Cardiac muscle cell (in vitro differentiated cells and primary cell): ENCODE measurements at regions not wholly inside any gene's neighbourhood (a gene's known extent, or its start where the extent isn't known, plus 50 kb on each side); places are given as distances from the start of the nearest gene placed in this dataset.

Experiments used
- DNase-seq, 2 donors: peaks; one replicate each; pipeline versions ENCODE4 v3.0.0 to v3.0.0-alpha.2; 2010 to 2017; ENCODE audit warnings: low read depth in 1 of 2, low spot score in 1 of 2
- H3K27ac ChIP-seq: fragments of 200-600 bp; sonication (generic); 2 replicates; pipeline ENCODE4 v1.5.1; 2016
- H3K27me3 ChIP-seq: fragments of 200-600 bp; sonication (generic); 2 replicates; pipeline ENCODE4 v1.6.0; 2016; ENCODE audit warnings: control low read depth
- H3K36me3 ChIP-seq: fragments of 200-600 bp; sonication (generic); 2 replicates; pipeline ENCODE4 v1.5.1; 2016; ENCODE audit warnings: control low read depth
- H3K4me1 ChIP-seq: fragments of 200-600 bp; sonication (generic); 2 replicates; pipeline ENCODE4 v1.8.1; 2017; ENCODE audit warnings: low read depth, mild to moderate bottlenecking, mixed run types
- H3K4me3 ChIP-seq: fragments of 200-600 bp; sonication (generic); 2 replicates; pipeline ENCODE4 v1.5.1; 2016; ENCODE audit warnings: mild to moderate bottlenecking
- H3K9me3 ChIP-seq: fragments of 200-600 bp; sonication (generic); 2 replicates; pipeline ENCODE4 v1.5.1; 2017; ENCODE audit warnings: low read depth, mild to moderate bottlenecking, control low read depth
- TF ChIP-seq, protein P1 (sequence below): IDR thresholded peaks from 2 replicates; pipeline ENCODE4 v1.5.1; 2012; ENCODE audit warnings: low read depth, mild to moderate bottlenecking, low read length

DNA sequence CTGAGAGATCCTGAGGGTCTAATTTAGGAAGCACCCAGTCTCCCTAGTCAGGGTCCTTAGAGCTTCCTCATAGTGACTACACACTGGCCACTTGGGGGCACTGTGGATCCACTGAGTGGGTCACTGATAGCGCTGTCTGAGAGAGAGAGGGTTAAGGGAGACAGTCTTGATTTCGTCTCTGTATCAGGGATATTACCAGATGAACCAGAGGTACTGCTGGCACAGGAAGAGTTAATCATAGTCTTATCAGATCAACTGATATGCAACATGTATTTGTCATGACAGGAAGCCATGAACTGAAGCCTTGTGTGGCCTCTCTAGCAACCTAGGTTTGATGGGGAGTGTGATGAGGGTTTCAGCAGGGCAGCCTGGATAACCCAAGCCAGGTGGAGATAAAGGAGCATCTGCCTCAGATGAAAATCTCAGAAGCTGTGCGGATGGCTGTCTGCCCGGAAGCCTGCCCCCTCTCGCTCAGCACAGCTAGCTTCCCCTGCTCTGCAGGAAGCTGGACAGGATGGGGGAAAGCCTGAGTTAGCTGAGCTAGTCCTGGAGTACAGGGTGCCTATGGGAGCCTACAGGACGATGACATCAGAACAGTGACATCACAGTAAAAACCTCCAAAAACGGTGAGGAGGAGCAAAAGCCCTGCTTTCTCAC, 214.0 kb upstream of the PRSS1 start:
- Histone ChIP-seq H3K9me3 (no peaks in the 10 kb centered on the region), H3K27ac (no peak overlapping the region), H3K4me1 (no peaks in the 10 kb centered on the region), H3K27me3 (no peaks in the 10 kb centered on the region), H3K36me3 (no peaks in the 10 kb centered on the region), H3K4me3 (no peak overlapping the region)
- TF ChIP-seq, protein P1, sequence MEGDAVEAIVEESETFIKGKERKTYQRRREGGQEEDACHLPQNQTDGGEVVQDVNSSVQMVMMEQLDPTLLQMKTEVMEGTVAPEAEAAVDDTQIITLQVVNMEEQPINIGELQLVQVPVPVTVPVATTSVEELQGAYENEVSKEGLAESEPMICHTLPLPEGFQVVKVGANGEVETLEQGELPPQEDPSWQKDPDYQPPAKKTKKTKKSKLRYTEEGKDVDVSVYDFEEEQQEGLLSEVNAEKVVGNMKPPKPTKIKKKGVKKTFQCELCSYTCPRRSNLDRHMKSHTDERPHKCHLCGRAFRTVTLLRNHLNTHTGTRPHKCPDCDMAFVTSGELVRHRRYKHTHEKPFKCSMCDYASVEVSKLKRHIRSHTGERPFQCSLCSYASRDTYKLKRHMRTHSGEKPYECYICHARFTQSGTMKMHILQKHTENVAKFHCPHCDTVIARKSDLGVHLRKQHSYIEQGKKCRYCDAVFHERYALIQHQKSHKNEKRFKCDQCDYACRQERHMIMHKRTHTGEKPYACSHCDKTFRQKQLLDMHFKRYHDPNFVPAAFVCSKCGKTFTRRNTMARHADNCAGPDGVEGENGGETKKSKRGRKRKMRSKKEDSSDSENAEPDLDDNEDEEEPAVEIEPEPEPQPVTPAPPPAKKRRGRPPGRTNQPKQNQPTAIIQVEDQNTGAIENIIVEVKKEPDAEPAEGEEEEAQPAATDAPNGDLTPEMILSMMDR, result peak; percentile 91
- peak; percentile 84 to 88 for DNase-seq

DNA sequence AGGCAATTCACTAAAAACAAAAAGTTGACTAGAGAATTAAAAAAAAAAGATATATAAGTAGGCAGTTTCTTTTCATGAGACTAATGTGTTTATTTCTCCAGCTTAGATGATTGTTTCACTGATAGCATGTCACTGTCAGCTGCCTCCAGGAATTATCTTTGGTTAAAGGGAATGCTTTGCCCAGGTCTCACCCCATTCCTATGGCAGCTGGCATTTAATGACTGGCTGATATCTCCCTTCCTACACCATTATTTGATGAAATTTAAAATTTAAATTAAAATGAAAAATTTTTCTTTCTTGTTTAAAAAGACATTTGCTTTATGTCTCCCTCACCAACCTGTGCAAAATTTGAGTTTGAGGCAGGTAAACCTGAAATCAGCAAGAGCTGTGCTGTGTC, 214.5 kb upstream of the PRSS1 start:
- Histone ChIP-seq H3K4me1 (no peaks in the 10 kb centered on the region), H3K27ac (no peak overlapping the region), H3K36me3 (no peaks in the 10 kb centered on the region), H3K4me3 (no peak overlapping the region), H3K27me3 (no peaks in the 10 kb centered on the region), H3K9me3 (no peaks in the 10 kb centered on the region)
- TF ChIP-seq, protein P1, result no peak
- no peak for DNase-seq

DNA sequence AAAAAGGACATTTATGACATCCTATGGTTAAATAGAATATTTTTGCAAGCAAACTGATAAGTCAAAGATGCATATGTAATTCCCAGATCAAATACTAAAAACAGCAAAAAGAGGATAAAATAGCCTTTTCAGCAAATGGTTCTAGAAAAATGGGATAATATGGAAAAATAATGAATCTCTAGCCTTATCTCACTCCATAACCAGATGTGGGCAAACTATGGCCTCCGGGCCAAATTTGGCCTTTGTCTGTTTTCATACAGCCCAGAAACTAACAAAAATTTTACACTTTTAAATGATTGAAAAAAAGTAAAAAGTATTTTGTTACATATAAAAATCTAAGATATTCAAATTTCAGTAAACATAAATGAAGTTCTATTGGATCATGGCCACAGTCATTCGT, 215.4 kb upstream of the PRSS1 start:
- H3K9me3 ChIP-seq, result no peaks in the 10 kb centered on the region
- no peaks in the 10 kb centered on the region for H3K4me1 ChIP-seq
- H3K27ac ChIP-seq, result no peak overlapping the region
- TF ChIP-seq, protein P1, result no peak
- no peaks in the 10 kb centered on the region for H3K27me3 ChIP-seq
- no peak overlapping the region for H3K4me3 ChIP-seq
- H3K36me3 ChIP-seq, result no peaks in the 10 kb centered on the region
- DNase-seq, result no peak

DNA sequence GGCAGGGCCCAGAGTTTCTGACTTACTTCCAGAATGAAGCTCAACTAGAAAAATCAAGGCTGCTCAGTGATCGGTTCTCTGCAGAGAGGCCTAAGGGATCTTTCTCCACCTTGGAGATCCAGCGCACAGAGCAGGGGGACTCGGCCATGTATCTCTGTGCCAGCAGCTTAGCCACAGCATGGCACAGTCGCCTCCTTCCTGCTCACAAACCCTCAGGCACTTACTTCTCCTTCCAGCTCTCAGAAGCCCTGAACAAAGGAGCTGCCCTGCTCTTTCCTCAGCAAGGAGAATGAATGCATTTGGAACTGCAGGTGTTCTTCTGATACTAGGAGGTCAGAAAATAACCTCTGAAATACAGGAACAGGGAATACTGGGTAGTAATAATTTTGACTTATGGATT, 219.7 kb upstream of the PRSS1 start:
- Histone ChIP-seq H3K27me3 (no peaks in the 10 kb centered on the region), H3K4me3 (no peak overlapping the region), H3K27ac (no peak overlapping the region), H3K9me3 (no peaks in the 10 kb centered on the region), H3K36me3 (no peaks in the 10 kb centered on the region), H3K4me1 (no peaks in the 10 kb centered on the region)
- DNase-seq, result no peak
- TF ChIP-seq, protein P1, result no peak

DNA sequence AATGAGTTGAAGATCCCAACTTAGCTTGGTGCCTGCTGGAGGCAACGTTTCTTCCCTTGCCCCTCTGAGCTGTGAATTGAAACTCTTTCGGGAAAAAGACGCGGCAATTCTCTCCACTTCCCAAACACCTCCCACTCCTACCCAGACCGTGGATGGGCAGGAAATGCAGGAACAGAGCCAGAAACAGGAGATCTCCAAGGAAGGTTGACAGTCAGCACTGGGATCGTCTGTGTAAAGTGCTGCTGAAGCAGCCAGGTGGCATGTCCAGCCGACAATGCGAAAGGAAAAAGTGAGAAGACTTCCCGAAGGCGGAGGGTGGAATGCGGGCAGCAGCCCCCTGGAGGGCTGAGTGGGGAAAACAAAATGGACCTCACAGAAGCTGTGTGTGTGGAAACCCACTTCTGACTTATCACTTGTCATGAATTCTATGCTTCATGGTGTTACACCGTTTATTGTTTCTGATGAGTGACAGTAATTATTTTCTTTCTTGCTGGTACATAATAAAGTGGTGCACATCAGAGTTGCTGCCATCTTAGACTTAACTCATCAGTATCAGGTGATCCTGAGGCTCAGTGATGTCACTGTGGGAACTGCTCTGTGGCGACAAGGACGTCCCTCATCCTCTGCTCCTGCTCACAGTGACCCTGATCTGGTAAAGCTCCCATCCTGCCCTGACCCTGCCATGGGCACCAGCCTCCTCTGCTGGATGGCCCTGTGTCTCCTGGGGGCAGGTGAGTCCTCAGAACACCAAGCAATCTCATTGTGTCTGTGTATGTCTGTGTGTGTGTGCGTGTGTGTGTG, 220.5 kb upstream of the PRSS1 start:
- no peaks in the 10 kb centered on the region for H3K4me1 ChIP-seq
- no peak for DNase-seq
- no peaks in the 10 kb centered on the region for H3K9me3 ChIP-seq
- no peak overlapping the region for H3K27ac ChIP-seq
- TF ChIP-seq, protein P1, result peak; percentile 19
- H3K36me3 ChIP-seq, result no peaks in the 10 kb centered on the region
- no peaks in the 10 kb centered on the region for H3K27me3 ChIP-seq
- no peak overlapping the region for H3K4me3 ChIP-seq
